ENCODE measurements at regions not wholly inside any gene's neighbourhood (a gene's known extent, or its start where the extent isn't known, plus 50 kb on each side); places are given as distances from the start of the nearest gene placed in this dataset.

DNA sequence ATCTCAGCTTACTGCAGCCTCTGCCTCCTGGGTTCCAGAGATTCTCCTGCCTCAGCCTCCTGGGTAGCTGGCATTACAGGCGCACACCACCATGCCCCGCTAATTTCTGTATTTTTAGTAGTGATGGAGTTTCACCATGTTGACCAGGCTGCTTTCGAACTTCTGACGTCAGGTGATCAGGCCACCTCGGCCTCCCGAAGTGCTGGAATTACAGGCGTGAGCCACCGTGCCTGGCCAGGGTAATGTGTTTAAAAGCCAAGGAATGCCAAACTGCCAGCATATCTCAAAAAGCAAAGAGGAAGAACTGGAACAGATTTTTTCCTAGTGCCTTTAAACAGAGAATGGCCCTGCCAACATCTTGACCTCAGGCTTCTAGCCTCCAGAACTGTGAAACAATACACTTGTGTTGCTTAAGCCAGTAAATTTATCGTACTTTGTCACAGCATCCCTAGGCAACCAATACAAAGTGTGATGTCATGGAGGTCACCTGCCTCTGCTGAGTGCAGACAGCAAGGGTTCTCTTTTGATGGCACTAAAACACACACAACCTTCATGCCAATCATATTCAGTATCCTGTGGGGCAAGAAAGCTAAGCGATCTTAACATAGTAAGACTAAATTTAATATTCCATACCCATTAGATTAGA is 858.3 kb upstream of the TMPRSS15 start:
- TF ChIP-seq, protein P1, sequence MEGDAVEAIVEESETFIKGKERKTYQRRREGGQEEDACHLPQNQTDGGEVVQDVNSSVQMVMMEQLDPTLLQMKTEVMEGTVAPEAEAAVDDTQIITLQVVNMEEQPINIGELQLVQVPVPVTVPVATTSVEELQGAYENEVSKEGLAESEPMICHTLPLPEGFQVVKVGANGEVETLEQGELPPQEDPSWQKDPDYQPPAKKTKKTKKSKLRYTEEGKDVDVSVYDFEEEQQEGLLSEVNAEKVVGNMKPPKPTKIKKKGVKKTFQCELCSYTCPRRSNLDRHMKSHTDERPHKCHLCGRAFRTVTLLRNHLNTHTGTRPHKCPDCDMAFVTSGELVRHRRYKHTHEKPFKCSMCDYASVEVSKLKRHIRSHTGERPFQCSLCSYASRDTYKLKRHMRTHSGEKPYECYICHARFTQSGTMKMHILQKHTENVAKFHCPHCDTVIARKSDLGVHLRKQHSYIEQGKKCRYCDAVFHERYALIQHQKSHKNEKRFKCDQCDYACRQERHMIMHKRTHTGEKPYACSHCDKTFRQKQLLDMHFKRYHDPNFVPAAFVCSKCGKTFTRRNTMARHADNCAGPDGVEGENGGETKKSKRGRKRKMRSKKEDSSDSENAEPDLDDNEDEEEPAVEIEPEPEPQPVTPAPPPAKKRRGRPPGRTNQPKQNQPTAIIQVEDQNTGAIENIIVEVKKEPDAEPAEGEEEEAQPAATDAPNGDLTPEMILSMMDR (IDR thresholded peaks at IDR 0.05; ENCODE audit: insufficient read depth, low read depth, low read length), result no peak
- no peak for TF ChIP-seq EZH2 (IDR thresholded peaks at IDR 0.05; ENCODE audit: insufficient read depth, low read length)

Measured in astrocyte (in vitro differentiated cells and primary cell).